Left ventricle myocardium inferior (tissue), 1 donor: ENCODE measurements at regions not wholly inside any gene's neighbourhood (a gene's known extent, or its start where the extent isn't known, plus 50 kb on each side); places are given as distances from the start of the nearest gene placed in this dataset.

Experiments
- DNase-seq: peaks from one replicate; pipeline ENCODE4 v3.0.0-alpha.2; 2020
- H3K27ac ChIP-seq: fragments of 200-600 bp; replicated peaks from 2 replicates; pipeline ENCODE4 v1.8.0; 2021
- H3K27me3 ChIP-seq: fragments of 200-600 bp; 2 replicates; pipeline ENCODE4 v1.8.0; 2021; ENCODE audit warnings: low read depth
- H3K36me3 ChIP-seq: fragments of 200-600 bp; 2 replicates; pipeline ENCODE4 v1.8.0; 2021
- H3K4me1 ChIP-seq: fragments of 200-600 bp; 2 replicates; pipeline ENCODE4 v1.8.0; 2021
- H3K4me3 ChIP-seq: fragments of 200-600 bp; 2 replicates; pipeline ENCODE4 v1.8.0; 2021; ENCODE audit warnings: mild to moderate bottlenecking, moderate library complexity
- H3K9me3 ChIP-seq: fragments of 200-600 bp; replicated peaks from 2 replicates; pipeline ENCODE4 v1.8.0; 2021
- CTCF ChIP-seq: fragments of 200-600 bp; IDR thresholded peaks from 2 replicates; pipeline ENCODE4 v1.8.0; 2021; ENCODE audit warnings: antibody characterized with exemption, mild to moderate bottlenecking, borderline replicate concordance
- intact Hi-C: fragments of 100-400 bp; cut with micrococcal nuclease; formaldehyde crosslinking; loops from one replicate; pipeline ENCODE4 v1.11.0; 2022
- donor health status: DM: no; HTN: yes; CAD: no; lungs with severe emphysema.

GRCh38 chr10:61052469-61053205 lies 108.7 kb upstream of the RHOBTB1 start:
- Histone ChIP-seq H3K27me3 (no peaks in the 10 kb centered on the region), H3K4me1 (no peaks in the 10 kb centered on the region), H3K36me3 (no peaks in the 10 kb centered on the region), H3K9me3 (no peaks in the 10 kb centered on the region), H3K4me3 (no peak overlapping the region), H3K27ac (no peak overlapping the region)
- intact Hi-C loops = no loop called here
- DNase-seq = no peak
- no peak for TF ChIP-seq CTCF

DNA sequence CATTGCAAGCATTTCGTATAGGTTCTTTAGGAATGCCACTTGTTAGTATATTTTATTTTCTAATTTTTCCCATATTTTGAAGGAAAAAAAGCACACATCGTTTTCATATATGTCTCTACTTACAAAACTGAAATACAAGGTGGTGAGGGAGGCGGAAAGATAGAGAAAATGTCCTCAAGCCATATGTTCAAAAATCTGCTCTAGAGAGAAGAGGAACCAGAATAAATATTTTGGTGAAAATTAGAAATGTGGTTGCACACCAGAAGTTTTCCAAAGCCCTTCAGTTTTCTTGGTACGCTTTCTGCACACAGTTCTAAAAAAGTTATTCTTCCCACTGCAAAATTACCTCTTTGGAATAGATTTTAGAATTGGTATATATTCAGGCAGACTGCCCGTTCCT lies 107.4 kb upstream of the RHOBTB1 start:
- DNase-seq = no peak
- no peak for TF ChIP-seq CTCF
- Histone ChIP-seq H3K27me3 (no peaks in the 10 kb centered on the region), H3K36me3 (no peaks in the 10 kb centered on the region), H3K4me1 (no peaks in the 10 kb centered on the region), H3K27ac (no peak overlapping the region), H3K9me3 (no peaks in the 10 kb centered on the region), H3K4me3 (no peak overlapping the region)
- intact Hi-C loops = no loop called here

- no peak for DNase-seq
- intact Hi-C loops = no loop called here
- H3K9me3 ChIP-seq = no peaks in the 10 kb centered on the region
- H3K4me1 ChIP-seq = no peaks in the 10 kb centered on the region
- no peaks in the 10 kb centered on the region for H3K27me3 ChIP-seq
- H3K36me3 ChIP-seq = no peaks in the 10 kb centered on the region
- no peak for TF ChIP-seq CTCF
- no peak overlapping the region for H3K27ac ChIP-seq
- no peak overlapping the region for H3K4me3 ChIP-seq
These were observed 106.2 kb upstream of the RHOBTB1 start for GRCh38 chr10:61050120-61050745.

GRCh38 chr10:61049386-61049785 lies 105.4 kb upstream of the RHOBTB1 start:
- no peak for DNase-seq
- Histone ChIP-seq H3K27me3 (no peaks in the 10 kb centered on the region), H3K36me3 (no peaks in the 10 kb centered on the region), H3K4me1 (no peaks in the 10 kb centered on the region), H3K27ac (no peak overlapping the region), H3K4me3 (no peak overlapping the region), H3K9me3 (no peaks in the 10 kb centered on the region)
- no peak for TF ChIP-seq CTCF
- intact Hi-C loops = no loop called here

- Histone ChIP-seq H3K4me3 (no peak overlapping the region), H3K27ac (no peak overlapping the region), H3K4me1 (no peaks in the 10 kb centered on the region), H3K9me3 (no peaks in the 10 kb centered on the region), H3K36me3 (no peaks in the 10 kb centered on the region), H3K27me3 (no peaks in the 10 kb centered on the region)
- DNase-seq = no peak
- intact Hi-C loops = no loop called here
- no peak for TF ChIP-seq CTCF
These were observed 104.0 kb upstream of the RHOBTB1 start for GRCh38 chr10:61047788-61048560.
